Activated CD4-positive, alpha-beta T cell treated with anti-CD3 and anti-CD28 coated beads, Interleukin-2, amount 50 U/mL, for 16 hours (primary cell): ENCODE measurements at regions not wholly inside any gene's neighbourhood (a gene's known extent, or its start where the extent isn't known, plus 50 kb on each side); places are given as distances from the start of the nearest gene placed in this dataset.
"Not testable (repeated sequence)": the region's sequence is repeated elsewhere in the genome, so short reads cannot be mapped to it uniquely, and the experiment has no call there.

ENCODE experiments used
- DNase-seq: peaks from one replicate; pipeline ENCODE4 v3.0.0-alpha.2; 2020

- no peak for DNase-seq
These were observed 467.1 kb upstream of the SPHKAP start for GRCh38 chr2:228648541-228648940.

- no peak for DNase-seq
These were observed 464.6 kb upstream of the SPHKAP start for GRCh38 chr2:228646061-228646460.

DNA sequence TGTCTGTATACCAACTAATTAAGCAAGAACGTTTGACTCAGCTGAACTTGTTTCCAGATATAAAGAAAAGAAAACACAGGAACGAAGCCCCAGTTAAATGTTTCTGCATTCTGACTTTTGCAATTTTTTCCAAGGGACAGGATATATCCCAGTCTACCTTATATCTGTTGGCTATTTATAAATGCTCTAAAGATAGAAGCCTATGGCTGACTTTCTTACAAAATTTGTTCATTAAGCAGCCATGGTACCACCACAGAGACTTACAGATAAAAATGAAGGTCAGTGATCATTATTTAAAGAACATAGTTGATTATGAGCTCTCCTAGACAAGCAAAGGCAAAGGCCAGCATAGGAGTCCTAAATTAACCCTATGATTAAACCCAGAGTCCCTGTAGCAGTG is 462.7 kb upstream of the SPHKAP start:
- no peak for DNase-seq

- DNase-seq = no peak
These were observed 461.4 kb upstream of the SPHKAP start for GRCh38 chr2:228642861-228643260.

- no peak for DNase-seq
These were observed 449.3 kb upstream of the SPHKAP start for GRCh38 chr2:228630786-228631185.

- DNase-seq = no peak
These were observed 447.8 kb upstream of the SPHKAP start for GRCh38 chr2:228629251-228629650.

DNA sequence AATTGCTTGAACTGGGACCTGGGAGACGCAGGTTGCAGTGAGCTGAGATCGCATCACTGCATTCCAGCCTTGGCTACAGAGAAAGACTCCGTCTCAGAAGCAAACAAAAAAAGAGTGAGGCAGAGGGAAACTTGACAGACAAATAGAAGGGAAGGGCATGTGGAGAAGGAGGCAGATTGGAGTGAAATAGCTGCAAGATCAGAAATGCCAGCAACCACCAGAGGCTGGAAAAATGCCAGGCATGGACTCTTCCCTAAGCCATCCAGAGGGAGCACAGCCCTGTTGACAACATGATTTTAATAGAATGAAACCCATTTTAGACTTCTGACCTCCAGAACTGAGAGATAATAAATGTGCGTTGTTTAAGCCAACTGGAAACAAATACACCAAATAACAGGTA is 447.2 kb upstream of the SPHKAP start:
- no peak for DNase-seq

- DNase-seq = no peak
These were observed 446.0 kb upstream of the SPHKAP start for GRCh38 chr2:228627510-228627909.

GRCh38 chr2:228625481-228625880 is 444.0 kb upstream of the SPHKAP start:
- no peak for DNase-seq

- DNase-seq = no peak
These were observed 443.2 kb upstream of the SPHKAP start for GRCh38 chr2:228624733-228625132.

GRCh38 chr2:228615496-228615895 is 434.0 kb upstream of the SPHKAP start:
- DNase-seq = no peak

DNA sequence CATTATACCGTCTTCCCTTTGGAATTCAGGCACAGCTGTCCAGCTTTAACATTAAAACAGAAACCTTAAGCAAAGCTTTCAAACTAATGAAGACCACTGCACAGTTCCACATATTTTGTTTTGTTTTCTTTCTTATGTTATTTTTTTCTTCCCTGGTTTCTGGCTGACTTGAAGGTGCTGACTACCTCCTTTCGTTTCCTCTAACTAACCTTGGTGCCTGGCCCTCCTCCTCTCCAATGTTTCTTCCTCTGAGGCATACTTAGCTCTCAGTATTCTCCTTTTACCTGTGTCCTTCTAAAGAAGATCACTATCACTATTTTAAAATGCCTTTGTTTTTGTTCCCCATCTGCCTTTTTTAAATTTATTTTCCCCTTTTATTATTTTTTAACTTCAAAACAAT is 433.3 kb upstream of the SPHKAP start:
- DNase-seq = no peak

DNA sequence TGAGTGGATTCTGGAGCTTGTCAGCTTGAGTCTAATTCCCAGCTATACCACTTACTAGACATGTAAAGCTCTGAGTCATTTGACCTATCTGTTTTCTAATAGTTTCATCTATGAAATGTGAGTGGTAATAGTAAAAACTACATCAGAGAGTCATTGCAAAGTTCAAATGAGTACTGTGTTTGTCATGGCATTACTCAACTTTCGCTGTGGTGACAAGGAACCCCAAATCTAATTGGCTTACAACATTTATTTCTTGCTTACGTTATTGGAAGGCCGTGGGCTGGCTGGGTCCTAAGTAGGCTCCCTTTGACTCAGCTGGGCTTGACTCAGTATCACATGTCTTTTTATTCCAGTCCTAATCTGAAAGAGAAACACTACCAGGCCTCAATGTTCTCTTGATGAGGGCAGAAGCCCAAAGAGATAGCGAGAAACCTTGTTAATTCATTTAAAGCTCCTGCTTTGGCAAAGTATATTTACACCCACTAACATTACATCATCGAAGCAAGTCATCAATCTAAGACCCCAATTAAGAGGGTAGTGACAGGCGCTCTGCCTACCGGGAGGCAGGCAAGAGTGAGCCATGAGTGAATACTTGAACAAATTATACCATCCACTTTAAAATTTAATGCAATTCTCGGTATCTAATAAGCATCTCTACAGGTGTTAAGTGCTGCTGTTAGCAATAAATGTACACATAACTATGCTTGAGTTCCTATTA is 431.8 kb upstream of the SPHKAP start:
- peak; percentile 34 for DNase-seq

DNA sequence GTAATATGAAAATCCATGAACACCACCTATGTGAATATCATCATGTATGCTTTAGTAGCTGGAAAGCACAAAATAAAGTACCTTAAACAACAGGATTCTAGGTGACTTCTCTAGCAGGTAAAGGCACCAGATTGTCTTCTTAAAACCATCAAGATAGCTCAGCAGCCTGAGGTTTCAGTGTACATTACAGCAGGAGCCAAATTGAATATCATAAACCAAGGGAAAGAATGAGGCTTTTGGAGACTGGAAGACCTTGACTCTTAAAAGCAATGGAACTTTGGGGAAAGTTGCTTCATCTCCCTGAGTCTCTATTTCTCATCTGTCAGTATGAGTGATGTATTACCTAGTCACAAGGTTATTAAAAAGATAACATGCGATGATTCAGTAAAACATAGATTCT is 429.7 kb upstream of the SPHKAP start:
- no peak for DNase-seq

GRCh38 chr2:228602288-228602687 is 420.8 kb upstream of the SPHKAP start:
- no peak for DNase-seq

GRCh38 chr2:228600265-228600664 is 418.8 kb upstream of the SPHKAP start:
- DNase-seq = no peak

DNA sequence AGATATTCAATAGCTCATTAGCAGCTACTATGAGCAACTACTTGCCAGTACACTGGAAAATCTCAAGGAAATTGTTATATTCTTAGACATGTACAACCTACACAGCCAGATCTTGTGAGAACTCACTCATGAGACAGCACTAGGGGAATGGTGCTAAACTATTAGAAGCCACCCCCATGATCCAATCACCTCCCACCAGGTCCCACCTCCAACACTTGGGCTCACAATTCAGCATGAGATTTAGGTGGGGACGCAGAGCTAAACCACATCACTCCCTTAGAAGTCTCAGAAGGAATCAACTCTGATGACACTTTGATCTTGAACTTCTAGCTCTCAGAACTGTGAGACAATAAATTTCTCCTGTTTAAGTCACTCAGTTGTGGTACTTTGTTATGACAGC is 418.3 kb upstream of the SPHKAP start:
- no peak for DNase-seq

GRCh38 chr2:228599297-228599696 is 417.8 kb upstream of the SPHKAP start:
- no peak for DNase-seq

GRCh38 chr2:228597032-228597431 is 415.5 kb upstream of the SPHKAP start:
- DNase-seq = no peak

DNA sequence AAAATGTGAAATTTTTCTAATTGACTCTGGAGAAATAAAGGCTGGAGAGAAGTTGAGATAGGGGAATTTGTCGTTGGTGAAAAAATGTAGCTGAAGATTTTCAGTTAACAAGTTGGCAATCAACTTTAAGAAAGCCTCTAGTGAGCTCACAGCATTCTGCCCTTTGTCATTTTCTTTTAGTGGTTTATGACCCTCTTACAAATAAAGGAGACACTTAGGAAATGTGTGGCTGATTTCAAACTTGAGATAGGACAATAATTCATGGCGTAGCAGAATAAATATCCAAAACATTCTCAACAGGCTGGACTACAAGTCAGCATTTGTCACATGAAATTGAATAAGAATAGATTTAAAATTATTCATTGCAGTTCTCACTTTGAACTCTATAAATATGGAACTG is 412.5 kb upstream of the SPHKAP start:
- DNase-seq = no peak

DNA sequence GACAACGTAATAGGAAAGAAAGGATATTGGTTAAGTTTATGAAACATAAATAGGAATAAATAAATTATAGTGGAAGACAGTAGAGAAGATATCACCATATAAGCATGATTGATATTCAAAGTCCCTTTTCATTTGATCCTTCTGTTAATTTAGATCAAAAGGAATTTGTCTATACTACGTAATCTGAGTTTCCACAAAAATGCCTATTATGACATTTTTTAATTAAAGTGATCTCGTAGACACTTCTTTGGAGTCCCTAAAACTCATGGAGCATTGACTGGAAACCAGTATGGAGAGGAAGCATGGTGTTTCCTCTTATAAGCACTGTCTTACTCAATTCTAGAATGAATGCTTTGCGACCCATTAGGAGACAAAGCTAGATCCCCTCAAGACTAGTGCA is 411.4 kb upstream of the SPHKAP start:
- no peak for DNase-seq

DNA sequence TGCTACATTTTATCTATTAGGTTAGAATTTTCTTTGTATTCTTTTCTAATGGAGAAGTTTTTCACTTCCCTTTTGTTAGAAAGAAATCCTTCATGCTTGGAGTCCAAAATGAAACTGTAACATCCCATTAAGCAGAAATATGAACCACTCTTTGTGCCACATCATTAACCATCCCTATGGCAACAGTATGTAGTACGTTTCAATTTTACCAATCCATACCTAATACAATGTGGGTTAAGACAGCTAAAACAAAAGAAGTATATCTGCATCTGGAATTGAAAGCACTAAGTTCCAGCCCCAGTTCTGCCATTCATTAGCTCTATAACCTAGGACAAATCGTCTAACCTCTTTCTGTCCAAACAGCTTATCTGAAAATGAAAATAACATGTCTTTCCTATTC is 409.2 kb upstream of the SPHKAP start:
- DNase-seq = no peak

GRCh38 chr2:228589115-228589514 is 407.6 kb upstream of the SPHKAP start:
- no peak for DNase-seq

GRCh38 chr2:228581731-228582130 is 400.2 kb upstream of the SPHKAP start:
- DNase-seq = no peak

DNA sequence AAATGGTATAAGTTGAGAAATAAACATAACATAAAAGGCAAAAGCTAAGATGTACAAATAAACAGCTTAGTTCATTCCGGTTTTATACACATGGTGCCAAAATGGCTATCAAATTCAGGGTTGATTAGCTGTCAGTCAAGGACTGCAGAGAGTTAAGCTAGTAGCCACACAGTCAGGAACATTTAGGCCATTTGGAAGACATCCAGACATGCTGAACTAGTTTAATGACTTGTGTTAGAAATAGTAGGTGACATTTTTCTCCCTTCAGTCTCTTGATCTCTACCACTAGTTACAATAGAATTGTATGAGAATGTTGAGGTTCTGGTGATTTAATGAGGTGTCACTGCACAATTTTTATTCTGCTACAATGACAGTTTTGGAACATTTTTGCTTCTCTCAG is 394.4 kb upstream of the SPHKAP start:
- no peak for DNase-seq

GRCh38 chr2:228568275-228568674 is 386.8 kb upstream of the SPHKAP start:
- not testable (repeated sequence) for DNase-seq
